Activated T-cell treated with anti-CD3 and anti-CD28 coated beads, Interleukin-2, amount 50 U/mL, for 24 hours (primary cell): ENCODE measurements at regions not wholly inside any gene's neighbourhood (a gene's known extent, or its start where the extent isn't known, plus 50 kb on each side); places are given as distances from the start of the nearest gene placed in this dataset.

ENCODE experiments used
- DNase-seq: peaks from one replicate; pipeline ENCODE4 v3.0.0-alpha.2; 2020
- H3K27ac Mint-ChIP-seq: 2 replicates; pipeline ENCODE4 v1.8.0; 2020; ENCODE audit warnings: mild to moderate bottlenecking, mixed read lengths
- H3K27me3 Mint-ChIP-seq: 2 replicates; pipeline ENCODE4 v1.8.0; 2020; ENCODE audit warnings: mixed read lengths
- H3K36me3 Mint-ChIP-seq: 2 replicates; pipeline ENCODE4 v1.8.0; 2020; ENCODE audit warnings: low read depth, mixed read lengths
- H3K4me1 Mint-ChIP-seq: 2 replicates; pipeline ENCODE4 v1.8.0; 2020; ENCODE audit warnings: low read depth, mixed read lengths
- H3K4me3 Mint-ChIP-seq: 2 replicates; pipeline ENCODE4 v1.8.0; 2020; ENCODE audit warnings: mild to moderate bottlenecking, moderate library complexity, mixed read lengths
- H3K9me3 Mint-ChIP-seq: 2 replicates; pipeline ENCODE4 v1.8.0; 2020; ENCODE audit warnings: mixed read lengths

- Mint-ChIP-seq H3K27ac (no peak overlapping the region), H3K9me3 (no peaks in the 10 kb centered on the region), H3K4me3 (no peak overlapping the region), H3K4me1 (peaks cover 8% of the 10 kb centered on the region), H3K36me3 (no peaks in the 10 kb centered on the region), H3K27me3 (peaks cover 32% of the 10 kb centered on the region)
- no peak for DNase-seq
Measured at GRCh38 chr20:4585104-4585753, 101.0 kb upstream of the PRNP start.

- H3K27me3 Mint-ChIP-seq = peaks cover 35% of the 10 kb centered on the region
- H3K27ac Mint-ChIP-seq = no peak overlapping the region
- H3K36me3 Mint-ChIP-seq = no peaks in the 10 kb centered on the region
- DNase-seq = no peak
- no peaks in the 10 kb centered on the region for H3K9me3 Mint-ChIP-seq
- H3K4me1 Mint-ChIP-seq = peaks cover 8% of the 10 kb centered on the region
- H3K4me3 Mint-ChIP-seq = no peak overlapping the region
Measured at GRCh38 chr20:4584510-4584909, 101.7 kb upstream of the PRNP start.

GRCh38 chr20:4581838-4582237, 104.4 kb upstream of the PRNP start:
- Mint-ChIP-seq H3K4me3 (no peak overlapping the region), H3K27me3 (peaks cover 51% of the 10 kb centered on the region), H3K4me1 (peaks cover 8% of the 10 kb centered on the region), H3K9me3 (no peaks in the 10 kb centered on the region), H3K36me3 (no peaks in the 10 kb centered on the region), H3K27ac (no peak overlapping the region)
- DNase-seq = no peak

DNA sequence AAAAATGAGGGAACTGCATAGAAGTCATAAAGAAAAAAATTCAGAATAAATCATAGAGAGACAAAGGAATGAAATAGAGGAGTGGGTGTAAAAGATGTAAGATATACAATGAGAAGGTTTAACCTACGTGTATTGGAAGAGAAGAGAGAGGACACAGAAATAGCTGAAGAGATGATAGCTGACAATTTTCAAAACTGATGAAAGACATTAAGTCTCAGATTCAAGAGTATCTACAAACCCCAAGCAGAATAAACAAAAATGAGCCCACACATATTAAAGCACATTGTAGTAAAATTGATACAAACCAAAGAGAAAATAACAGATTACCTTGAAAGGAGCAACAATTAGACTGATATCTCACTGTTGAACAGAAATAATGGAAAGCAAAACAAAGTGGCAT, 107.9 kb upstream of the PRNP start:
- DNase-seq = no peak
- Mint-ChIP-seq H3K4me3 (no peak overlapping the region), H3K27me3 (peaks cover 67% of the 10 kb centered on the region), H3K9me3 (no peaks in the 10 kb centered on the region), H3K4me1 (peaks cover 3% of the 10 kb centered on the region), H3K27ac (no peak overlapping the region), H3K36me3 (no peaks in the 10 kb centered on the region)

- Mint-ChIP-seq H3K9me3 (no peaks in the 10 kb centered on the region), H3K4me1 (peaks cover 3% of the 10 kb centered on the region), H3K36me3 (no peaks in the 10 kb centered on the region), H3K27me3 (peaks cover 61% of the 10 kb centered on the region), H3K4me3 (no peak overlapping the region), H3K27ac (no peak overlapping the region)
- DNase-seq = no peak
Measured at GRCh38 chr20:4574356-4574690, 111.9 kb upstream of the PRNP start.

- Mint-ChIP-seq H3K9me3 (no peaks in the 10 kb centered on the region), H3K36me3 (no peaks in the 10 kb centered on the region), H3K4me1 (peaks cover 3% of the 10 kb centered on the region), H3K27ac (no peak overlapping the region), H3K27me3 (peaks cover 61% of the 10 kb centered on the region), H3K4me3 (no peak overlapping the region)
- DNase-seq = no peak
Measured at GRCh38 chr20:4573564-4574355, 112.5 kb upstream of the PRNP start.

DNA sequence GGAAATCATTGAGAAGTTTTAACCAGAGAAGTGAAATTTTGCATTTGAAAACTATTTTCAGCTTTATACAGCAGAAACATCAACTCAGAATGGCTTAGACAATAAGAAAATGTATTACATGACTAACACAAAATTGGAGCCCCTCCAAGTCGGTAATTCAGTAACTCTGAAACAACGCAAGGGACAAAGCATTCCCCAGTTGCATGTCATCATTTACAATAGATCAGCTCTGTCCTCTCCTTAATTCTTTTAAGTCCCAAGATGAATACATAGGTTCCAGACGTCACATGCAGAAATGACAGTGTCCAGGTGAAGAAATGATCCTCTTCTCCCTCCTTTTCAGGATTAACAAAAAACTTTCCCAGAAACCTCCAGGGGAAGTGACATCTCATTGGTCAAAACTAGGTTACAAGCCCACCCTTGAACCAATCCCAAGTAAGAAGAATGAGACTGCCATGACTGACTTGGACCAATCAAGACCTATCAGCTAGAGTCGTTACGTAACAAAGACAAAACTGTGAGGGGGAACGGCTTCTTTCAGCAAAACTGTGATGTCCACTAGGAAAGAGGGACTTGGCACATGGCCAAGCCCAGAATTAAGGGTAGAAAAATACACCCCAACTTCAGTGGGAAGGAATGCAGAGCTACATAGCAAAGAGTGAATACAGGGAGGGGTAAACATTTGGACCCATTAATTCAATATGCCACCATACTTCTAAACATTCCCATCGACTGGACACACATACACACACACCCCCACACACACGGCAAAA, 114.3 kb upstream of the PRNP start:
- DNase-seq = no peak
- no peak overlapping the region for H3K4me3 Mint-ChIP-seq
- peaks cover 46% of the 10 kb centered on the region for H3K27me3 Mint-ChIP-seq
- H3K9me3 Mint-ChIP-seq = no peaks in the 10 kb centered on the region
- peaks cover 3% of the 10 kb centered on the region for H3K4me1 Mint-ChIP-seq
- H3K36me3 Mint-ChIP-seq = no peaks in the 10 kb centered on the region
- no peak overlapping the region for H3K27ac Mint-ChIP-seq

DNA sequence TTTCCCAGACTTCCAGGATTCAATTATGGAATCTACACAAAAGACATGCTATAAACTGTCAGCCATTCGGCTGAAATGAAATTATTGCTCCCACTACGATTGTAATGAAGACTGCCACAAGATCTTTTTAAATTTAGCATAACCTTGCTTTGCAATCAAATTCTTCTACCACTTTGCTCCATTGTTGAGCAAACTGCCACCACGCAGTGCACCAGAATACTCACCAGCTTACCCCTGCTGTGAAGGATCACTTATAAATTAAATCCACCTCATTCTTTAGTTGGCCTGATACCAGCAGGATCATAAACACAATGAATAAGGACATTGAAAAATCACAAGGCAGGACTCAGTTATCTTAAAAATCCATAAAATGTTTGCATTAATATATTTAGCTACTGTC, 116.4 kb upstream of the PRNP start:
- H3K9me3 Mint-ChIP-seq = no peaks in the 10 kb centered on the region
- peaks cover 37% of the 10 kb centered on the region for H3K27me3 Mint-ChIP-seq
- peaks cover 3% of the 10 kb centered on the region for H3K4me1 Mint-ChIP-seq
- DNase-seq = no peak
- H3K36me3 Mint-ChIP-seq = no peaks in the 10 kb centered on the region
- no peak overlapping the region for H3K4me3 Mint-ChIP-seq
- H3K27ac Mint-ChIP-seq = no peak overlapping the region

DNA sequence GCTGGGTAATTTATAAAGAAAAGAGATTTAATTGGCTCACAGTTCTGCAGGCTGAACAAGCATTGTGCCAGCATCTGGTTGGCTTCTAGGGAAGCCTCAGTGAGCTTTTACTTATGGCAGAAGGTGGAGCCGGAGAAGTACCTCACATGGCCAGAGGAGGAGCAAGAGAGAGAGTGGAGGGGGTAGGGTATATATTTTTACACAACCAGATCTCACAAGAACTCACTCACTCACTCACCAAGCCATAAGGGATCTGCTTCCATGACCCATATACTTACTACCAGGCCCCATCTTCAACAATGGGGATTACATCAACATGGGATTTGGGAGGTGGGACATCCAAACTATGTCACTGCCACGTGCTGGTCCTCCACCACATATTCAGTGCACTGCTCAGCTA, 117.2 kb upstream of the PRNP start:
- no peak for DNase-seq
- Mint-ChIP-seq H3K9me3 (no peaks in the 10 kb centered on the region), H3K27ac (no peak overlapping the region), H3K4me1 (peaks cover 2% of the 10 kb centered on the region), H3K36me3 (no peaks in the 10 kb centered on the region), H3K4me3 (no peak overlapping the region), H3K27me3 (peaks cover 40% of the 10 kb centered on the region)

DNA sequence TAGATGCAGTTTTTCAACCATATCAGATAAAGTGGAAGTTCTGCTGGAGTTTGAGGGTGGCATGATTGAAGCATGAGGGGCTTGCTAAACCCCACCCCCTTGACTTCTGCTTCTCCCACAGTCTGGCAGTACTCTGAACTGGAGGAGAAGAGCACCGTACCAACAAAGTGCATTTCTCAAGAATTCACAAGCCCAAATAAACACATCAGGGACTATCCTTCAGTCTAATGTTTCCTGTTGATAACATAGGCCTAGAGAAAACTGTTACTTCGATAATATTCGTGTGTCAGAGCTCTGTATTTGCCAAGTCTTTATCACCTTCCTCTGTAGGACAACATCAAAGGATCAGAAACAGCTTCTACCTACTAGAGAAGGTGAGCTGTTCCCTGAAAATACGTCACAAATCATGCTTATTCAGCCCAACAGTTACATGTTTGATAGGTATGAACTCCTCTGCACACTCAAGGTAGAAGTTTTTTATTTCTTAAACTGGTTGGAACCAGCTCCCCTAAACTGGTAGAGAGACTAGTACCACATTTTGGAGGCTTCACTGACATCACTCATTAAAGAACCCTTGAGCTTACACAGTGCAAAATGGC, 117.8 kb upstream of the PRNP start:
- no peak for DNase-seq
- no peaks in the 10 kb centered on the region for H3K4me1 Mint-ChIP-seq
- no peaks in the 10 kb centered on the region for H3K36me3 Mint-ChIP-seq
- no peak overlapping the region for H3K27ac Mint-ChIP-seq
- H3K4me3 Mint-ChIP-seq = no peak overlapping the region
- H3K9me3 Mint-ChIP-seq = no peaks in the 10 kb centered on the region
- peaks cover 40% of the 10 kb centered on the region for H3K27me3 Mint-ChIP-seq

DNA sequence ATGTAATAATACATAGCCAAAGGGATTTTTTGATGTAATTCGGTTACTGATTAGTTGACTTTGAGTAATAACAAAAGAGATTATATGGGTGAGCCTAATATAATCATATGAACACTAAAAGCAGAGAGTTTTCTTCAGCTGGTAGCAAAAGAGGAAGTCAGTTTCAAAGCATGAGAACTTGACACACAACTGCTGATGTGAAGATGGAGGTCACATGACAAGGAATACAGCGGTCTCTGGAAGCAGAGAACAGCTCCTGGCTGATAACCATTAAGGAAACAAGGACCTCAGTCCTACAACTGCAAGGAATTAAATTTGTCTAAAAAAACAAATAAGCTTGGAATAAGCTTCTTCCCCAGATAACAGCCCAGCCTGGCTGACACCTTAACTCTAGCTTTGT, 119.1 kb upstream of the PRNP start:
- H3K9me3 Mint-ChIP-seq = no peaks in the 10 kb centered on the region
- no peak overlapping the region for H3K4me3 Mint-ChIP-seq
- no peaks in the 10 kb centered on the region for H3K36me3 Mint-ChIP-seq
- no peak overlapping the region for H3K27ac Mint-ChIP-seq
- no peak for DNase-seq
- H3K27me3 Mint-ChIP-seq = peaks cover 39% of the 10 kb centered on the region
- H3K4me1 Mint-ChIP-seq = no peaks in the 10 kb centered on the region

DNA sequence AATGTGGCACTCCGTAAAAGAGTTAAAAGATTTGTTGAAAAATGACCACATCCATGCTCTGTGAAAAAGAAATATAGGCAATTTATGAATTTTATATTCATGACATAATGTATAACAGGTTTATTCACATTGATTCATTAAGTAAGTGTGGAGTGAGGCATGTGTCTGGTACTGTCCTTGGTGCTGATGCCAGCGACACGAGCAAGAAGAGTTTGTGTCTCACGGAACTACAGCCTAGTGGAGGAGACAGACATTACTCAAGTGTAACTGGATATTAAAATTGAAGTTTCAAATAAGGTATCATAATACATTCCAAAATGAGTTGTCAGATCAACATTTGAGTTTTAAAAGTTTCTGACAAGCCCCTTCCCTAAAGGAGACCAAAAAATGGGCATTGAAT, 122.7 kb upstream of the PRNP start:
- no peaks in the 10 kb centered on the region for H3K9me3 Mint-ChIP-seq
- peaks cover 36% of the 10 kb centered on the region for H3K27me3 Mint-ChIP-seq
- DNase-seq = no peak
- no peak overlapping the region for H3K27ac Mint-ChIP-seq
- no peaks in the 10 kb centered on the region for H3K36me3 Mint-ChIP-seq
- H3K4me1 Mint-ChIP-seq = no peaks in the 10 kb centered on the region
- no peak overlapping the region for H3K4me3 Mint-ChIP-seq

GRCh38 chr20:4563031-4563430, 123.2 kb upstream of the PRNP start:
- Mint-ChIP-seq H3K36me3 (no peaks in the 10 kb centered on the region), H3K27me3 (peaks cover 39% of the 10 kb centered on the region), H3K4me1 (no peaks in the 10 kb centered on the region), H3K27ac (no peak overlapping the region), H3K9me3 (no peaks in the 10 kb centered on the region), H3K4me3 (no peak overlapping the region)
- no peak for DNase-seq

GRCh38 chr20:4560667-4561066, 125.6 kb upstream of the PRNP start:
- Mint-ChIP-seq H3K27ac (no peak overlapping the region), H3K4me3 (no peak overlapping the region), H3K27me3 (peaks cover 49% of the 10 kb centered on the region), H3K4me1 (no peaks in the 10 kb centered on the region), H3K36me3 (no peaks in the 10 kb centered on the region), H3K9me3 (no peaks in the 10 kb centered on the region)
- DNase-seq = no peak

- no peak for DNase-seq
- Mint-ChIP-seq H3K4me3 (no peak overlapping the region), H3K36me3 (no peaks in the 10 kb centered on the region), H3K27me3 (peaks cover 50% of the 10 kb centered on the region), H3K4me1 (no peaks in the 10 kb centered on the region), H3K9me3 (no peaks in the 10 kb centered on the region), H3K27ac (no peak overlapping the region)
Measured at GRCh38 chr20:4559906-4560305, 126.3 kb upstream of the PRNP start.
